ENCODE measurements at regions not wholly inside any gene's neighbourhood (a gene's known extent, or its start where the extent isn't known, plus 50 kb on each side); places are given as distances from the start of the nearest gene placed in this dataset.

DNA sequence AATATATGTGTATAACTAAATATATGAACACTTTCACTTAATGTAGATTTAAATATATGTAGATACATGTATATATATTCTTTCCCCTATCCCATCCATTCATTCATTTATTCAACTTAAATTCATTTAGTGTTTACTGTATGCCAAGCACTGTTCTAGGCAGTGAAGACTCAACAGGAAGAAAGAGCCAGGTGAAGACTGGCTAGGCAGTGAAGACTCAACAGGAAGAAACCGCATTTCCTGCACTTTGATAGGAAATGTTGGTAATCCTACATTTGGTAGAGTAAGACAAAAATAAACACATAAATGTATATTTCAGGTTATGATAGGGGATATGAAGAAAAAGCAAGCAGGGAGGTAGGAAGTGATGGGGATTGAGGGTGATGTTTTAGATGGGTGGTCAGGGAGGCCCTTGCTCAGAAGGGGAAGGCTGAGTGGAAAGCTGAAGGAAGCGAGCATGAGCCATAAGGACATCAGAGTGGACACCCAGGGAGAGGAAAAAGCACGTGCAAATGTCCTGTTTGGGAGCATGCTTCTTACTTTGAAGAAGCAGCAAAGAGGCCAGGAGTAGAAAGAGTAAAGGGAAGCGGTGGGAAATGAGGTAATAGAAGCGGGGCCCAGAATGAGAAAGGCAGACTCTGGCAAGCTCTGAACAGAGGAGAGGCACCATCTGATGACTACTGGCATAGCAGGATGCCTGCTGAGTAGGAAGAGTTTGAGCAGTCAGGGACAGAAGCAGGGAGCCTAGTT lies 227.8 kb upstream of the MAP3K1 start:
- no peak overlapping the region for H3K4me2 ChIP-seq (ENCODE audit: low read length)
- H3K27me3 ChIP-seq (ENCODE audit: insufficient read depth, low read depth, low read length): no peaks in the 10 kb centered on the region
- no peak overlapping the region for H3K4me3 ChIP-seq (ENCODE audit: low read length)
- no peaks in the 10 kb centered on the region for H3K9me3 ChIP-seq (ENCODE audit: low read length)
- no peak overlapping the region for H3K27ac ChIP-seq (ENCODE audit: low read length)
- H3K9ac ChIP-seq (ENCODE audit: low read length): no peak overlapping the region
- H3F3A ChIP-seq (ENCODE audit: insufficient read depth, low read length, poor library complexity, severe bottlenecking): no peaks in the 10 kb centered on the region
- no peaks in the 10 kb centered on the region for H3K36me3 ChIP-seq (ENCODE audit: insufficient read depth, low read length)
- no peaks in the 10 kb centered on the region for H4K20me1 ChIP-seq (ENCODE audit: insufficient read depth)
- TF ChIP-seq TAF1 (IDR thresholded peaks at IDR 0.05; ENCODE audit: low read depth) (no peak), RAD21 (conservative IDR thresholded peaks at IDR 0.05) (no peak), SMC3 (conservative IDR thresholded peaks at IDR 0.05; ENCODE audit: poor library complexity) (no peak), MXI1 (conservative IDR thresholded peaks at IDR 0.05; ENCODE audit: poor library complexity, severe bottlenecking) (no peak), POLR2AphosphoS5 (IDR thresholded peaks at IDR 0.05) (no peak), EP300 (conservative IDR thresholded peaks at IDR 0.05; ENCODE audit: poor library complexity, severe bottlenecking) (no peak), EZH2 (IDR thresholded peaks at IDR 0.05; ENCODE audit: borderline replicate concordance, insufficient read depth, low read length, poor library complexity, severe bottlenecking) (no peak)
- TF ChIP-seq, protein P1, sequence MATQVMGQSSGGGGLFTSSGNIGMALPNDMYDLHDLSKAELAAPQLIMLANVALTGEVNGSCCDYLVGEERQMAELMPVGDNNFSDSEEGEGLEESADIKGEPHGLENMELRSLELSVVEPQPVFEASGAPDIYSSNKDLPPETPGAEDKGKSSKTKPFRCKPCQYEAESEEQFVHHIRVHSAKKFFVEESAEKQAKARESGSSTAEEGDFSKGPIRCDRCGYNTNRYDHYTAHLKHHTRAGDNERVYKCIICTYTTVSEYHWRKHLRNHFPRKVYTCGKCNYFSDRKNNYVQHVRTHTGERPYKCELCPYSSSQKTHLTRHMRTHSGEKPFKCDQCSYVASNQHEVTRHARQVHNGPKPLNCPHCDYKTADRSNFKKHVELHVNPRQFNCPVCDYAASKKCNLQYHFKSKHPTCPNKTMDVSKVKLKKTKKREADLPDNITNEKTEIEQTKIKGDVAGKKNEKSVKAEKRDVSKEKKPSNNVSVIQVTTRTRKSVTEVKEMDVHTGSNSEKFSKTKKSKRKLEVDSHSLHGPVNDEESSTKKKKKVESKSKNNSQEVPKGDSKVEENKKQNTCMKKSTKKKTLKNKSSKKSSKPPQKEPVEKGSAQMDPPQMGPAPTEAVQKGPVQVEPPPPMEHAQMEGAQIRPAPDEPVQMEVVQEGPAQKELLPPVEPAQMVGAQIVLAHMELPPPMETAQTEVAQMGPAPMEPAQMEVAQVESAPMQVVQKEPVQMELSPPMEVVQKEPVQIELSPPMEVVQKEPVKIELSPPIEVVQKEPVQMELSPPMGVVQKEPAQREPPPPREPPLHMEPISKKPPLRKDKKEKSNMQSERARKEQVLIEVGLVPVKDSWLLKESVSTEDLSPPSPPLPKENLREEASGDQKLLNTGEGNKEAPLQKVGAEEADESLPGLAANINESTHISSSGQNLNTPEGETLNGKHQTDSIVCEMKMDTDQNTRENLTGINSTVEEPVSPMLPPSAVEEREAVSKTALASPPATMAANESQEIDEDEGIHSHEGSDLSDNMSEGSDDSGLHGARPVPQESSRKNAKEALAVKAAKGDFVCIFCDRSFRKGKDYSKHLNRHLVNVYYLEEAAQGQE (IDR thresholded peaks at IDR 0.05; ENCODE audit: borderline replicate concordance): no peak
- TF ChIP-seq, protein P2, sequence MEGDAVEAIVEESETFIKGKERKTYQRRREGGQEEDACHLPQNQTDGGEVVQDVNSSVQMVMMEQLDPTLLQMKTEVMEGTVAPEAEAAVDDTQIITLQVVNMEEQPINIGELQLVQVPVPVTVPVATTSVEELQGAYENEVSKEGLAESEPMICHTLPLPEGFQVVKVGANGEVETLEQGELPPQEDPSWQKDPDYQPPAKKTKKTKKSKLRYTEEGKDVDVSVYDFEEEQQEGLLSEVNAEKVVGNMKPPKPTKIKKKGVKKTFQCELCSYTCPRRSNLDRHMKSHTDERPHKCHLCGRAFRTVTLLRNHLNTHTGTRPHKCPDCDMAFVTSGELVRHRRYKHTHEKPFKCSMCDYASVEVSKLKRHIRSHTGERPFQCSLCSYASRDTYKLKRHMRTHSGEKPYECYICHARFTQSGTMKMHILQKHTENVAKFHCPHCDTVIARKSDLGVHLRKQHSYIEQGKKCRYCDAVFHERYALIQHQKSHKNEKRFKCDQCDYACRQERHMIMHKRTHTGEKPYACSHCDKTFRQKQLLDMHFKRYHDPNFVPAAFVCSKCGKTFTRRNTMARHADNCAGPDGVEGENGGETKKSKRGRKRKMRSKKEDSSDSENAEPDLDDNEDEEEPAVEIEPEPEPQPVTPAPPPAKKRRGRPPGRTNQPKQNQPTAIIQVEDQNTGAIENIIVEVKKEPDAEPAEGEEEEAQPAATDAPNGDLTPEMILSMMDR (IDR thresholded peaks at IDR 0.05; ENCODE audit: poor library complexity, severe bottlenecking): no peak
- no peak overlapping the region for H2AFZ ChIP-seq (ENCODE audit: low read depth, low read length)
- no peaks in the 10 kb centered on the region for H3K79me2 ChIP-seq (replicated peaks; ENCODE audit: insufficient read depth, low read length)
- H3K9me2 ChIP-seq (ENCODE audit: insufficient read depth, low read length): no peaks in the 10 kb centered on the region

DNA sequence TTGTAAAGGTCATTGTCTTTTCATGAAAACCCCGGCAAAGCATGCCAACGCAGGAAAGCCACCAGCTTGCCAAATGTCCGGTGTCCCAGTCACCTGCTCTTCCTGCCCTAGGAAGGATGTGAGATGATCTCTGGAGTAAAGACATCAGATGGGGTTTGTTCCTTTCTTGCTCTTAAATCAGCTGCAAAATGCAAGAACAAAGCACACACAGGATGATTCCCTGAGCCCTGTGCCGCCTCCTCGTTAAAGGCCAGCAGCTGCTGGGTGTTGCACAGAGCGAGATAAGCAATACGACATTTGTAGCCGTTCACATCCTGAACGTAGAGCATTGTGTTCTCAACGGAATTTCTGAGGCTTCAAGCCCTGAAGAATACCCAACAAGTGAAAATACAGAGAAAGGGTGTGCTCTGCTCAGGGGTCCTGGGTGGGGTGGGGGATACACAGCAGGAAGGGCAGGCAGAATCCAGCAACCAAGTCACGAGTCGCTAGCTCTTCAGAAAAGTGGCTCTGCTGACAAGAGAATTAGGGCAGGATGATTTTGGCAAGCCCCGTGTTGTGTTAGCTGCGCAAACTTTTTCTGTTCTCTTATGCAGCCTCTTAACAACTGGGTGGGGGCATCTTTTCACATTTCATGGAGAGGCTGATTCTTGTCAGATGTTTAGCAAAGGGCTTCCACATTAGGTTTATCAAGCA lies 229.2 kb upstream of the MAP3K1 start:
- no peaks in the 10 kb centered on the region for H4K20me1 ChIP-seq (ENCODE audit: insufficient read depth)
- H3K27me3 ChIP-seq (ENCODE audit: insufficient read depth, low read depth, low read length): no peaks in the 10 kb centered on the region
- H3K9ac ChIP-seq (ENCODE audit: low read length): no peak overlapping the region
- no peak for TF ChIP-seq EZH2 (IDR thresholded peaks at IDR 0.05; ENCODE audit: borderline replicate concordance, insufficient read depth, low read length, poor library complexity, severe bottlenecking)
- TF ChIP-seq, protein P1 (IDR thresholded peaks at IDR 0.05; ENCODE audit: borderline replicate concordance): no peak
- TF ChIP-seq TAF1 (IDR thresholded peaks at IDR 0.05; ENCODE audit: low read depth): no peak
- TF ChIP-seq RAD21 (conservative IDR thresholded peaks at IDR 0.05): no peak
- TF ChIP-seq, protein P2 (IDR thresholded peaks at IDR 0.05; ENCODE audit: poor library complexity, severe bottlenecking): no peak
- no peak for TF ChIP-seq EP300 (conservative IDR thresholded peaks at IDR 0.05; ENCODE audit: poor library complexity, severe bottlenecking)
- TF ChIP-seq MXI1 (conservative IDR thresholded peaks at IDR 0.05; ENCODE audit: poor library complexity, severe bottlenecking): no peak
- no peak for TF ChIP-seq SMC3 (conservative IDR thresholded peaks at IDR 0.05; ENCODE audit: poor library complexity)
- no peak for TF ChIP-seq POLR2AphosphoS5 (IDR thresholded peaks at IDR 0.05)
- no peaks in the 10 kb centered on the region for H3K79me2 ChIP-seq (replicated peaks; ENCODE audit: insufficient read depth, low read length)
- no peak overlapping the region for H2AFZ ChIP-seq (ENCODE audit: low read depth, low read length)
- H3K4me2 ChIP-seq (ENCODE audit: low read length): no peak overlapping the region
- H3K4me3 ChIP-seq (ENCODE audit: low read length): no peak overlapping the region
- H3K9me3 ChIP-seq (ENCODE audit: low read length): no peaks in the 10 kb centered on the region
- H3F3A ChIP-seq (ENCODE audit: insufficient read depth, low read length, poor library complexity, severe bottlenecking): no peaks in the 10 kb centered on the region
- no peak overlapping the region for H3K27ac ChIP-seq (ENCODE audit: low read length)
- no peaks in the 10 kb centered on the region for H3K9me2 ChIP-seq (ENCODE audit: insufficient read depth, low read length)
- H3K36me3 ChIP-seq (ENCODE audit: insufficient read depth, low read length): no peaks in the 10 kb centered on the region
